NB4 (cell line): ENCODE measurements at regions not wholly inside any gene's neighbourhood (a gene's known extent, or its start where the extent isn't known, plus 50 kb on each side); places are given as distances from the start of the nearest gene placed in this dataset.

Experiments
- MYC ChIP-seq: IDR thresholded peaks from 2 replicates; pipeline ENCODE4 v1.6.1; 2011; ENCODE audit warnings: low read depth, low read length
- TF ChIP-seq, protein P1 (sequence below): IDR thresholded peaks from one replicate; pipeline ENCODE4 v1.5.1; 2012; ENCODE audit warnings: low read depth, low read length
- TF ChIP-seq, protein P2 (sequence below): IDR thresholded peaks from 2 replicates; pipeline ENCODE4 v1.6.1; 2011; ENCODE audit warnings: low read depth, low read length

DNA sequence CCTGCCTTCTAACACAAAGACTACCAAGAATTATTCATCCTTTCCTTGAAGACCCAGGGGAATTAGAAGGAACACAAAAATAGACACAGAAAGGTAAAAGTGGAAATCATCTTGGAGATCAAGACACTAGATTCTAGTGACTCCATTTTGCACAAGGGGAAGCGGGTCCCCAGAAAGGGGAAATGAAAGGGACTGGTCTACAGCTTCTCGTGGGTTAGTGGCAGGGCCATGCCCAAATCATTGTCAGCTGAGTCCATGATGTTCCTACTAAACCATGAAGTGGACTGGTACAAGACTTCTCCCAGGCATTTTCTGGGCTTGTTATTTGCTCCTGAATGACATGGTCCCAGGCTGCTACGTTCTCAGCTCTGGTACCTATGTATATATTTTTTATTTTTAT is 230.7 kb upstream of the TPRG1 start:
- TF ChIP-seq, protein P1, sequence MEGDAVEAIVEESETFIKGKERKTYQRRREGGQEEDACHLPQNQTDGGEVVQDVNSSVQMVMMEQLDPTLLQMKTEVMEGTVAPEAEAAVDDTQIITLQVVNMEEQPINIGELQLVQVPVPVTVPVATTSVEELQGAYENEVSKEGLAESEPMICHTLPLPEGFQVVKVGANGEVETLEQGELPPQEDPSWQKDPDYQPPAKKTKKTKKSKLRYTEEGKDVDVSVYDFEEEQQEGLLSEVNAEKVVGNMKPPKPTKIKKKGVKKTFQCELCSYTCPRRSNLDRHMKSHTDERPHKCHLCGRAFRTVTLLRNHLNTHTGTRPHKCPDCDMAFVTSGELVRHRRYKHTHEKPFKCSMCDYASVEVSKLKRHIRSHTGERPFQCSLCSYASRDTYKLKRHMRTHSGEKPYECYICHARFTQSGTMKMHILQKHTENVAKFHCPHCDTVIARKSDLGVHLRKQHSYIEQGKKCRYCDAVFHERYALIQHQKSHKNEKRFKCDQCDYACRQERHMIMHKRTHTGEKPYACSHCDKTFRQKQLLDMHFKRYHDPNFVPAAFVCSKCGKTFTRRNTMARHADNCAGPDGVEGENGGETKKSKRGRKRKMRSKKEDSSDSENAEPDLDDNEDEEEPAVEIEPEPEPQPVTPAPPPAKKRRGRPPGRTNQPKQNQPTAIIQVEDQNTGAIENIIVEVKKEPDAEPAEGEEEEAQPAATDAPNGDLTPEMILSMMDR: no peak
- TF ChIP-seq, protein P2, sequence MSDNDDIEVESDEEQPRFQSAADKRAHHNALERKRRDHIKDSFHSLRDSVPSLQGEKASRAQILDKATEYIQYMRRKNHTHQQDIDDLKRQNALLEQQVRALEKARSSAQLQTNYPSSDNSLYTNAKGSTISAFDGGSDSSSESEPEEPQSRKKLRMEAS: no peak
- no peak for TF ChIP-seq MYC
